GM19023 (cell line): ENCODE measurements at regions not wholly inside any gene's neighbourhood (a gene's known extent, or its start where the extent isn't known, plus 50 kb on each side); places are given as distances from the start of the nearest gene placed in this dataset.

Experiments
- ATAC-seq: cut with Tn5 transposase; IDR thresholded peaks from one replicate; pipeline ENCODE4 v1.9.1; 2021; ENCODE audit warnings: mild to moderate bottlenecking, moderate library complexity; ENCODE audit not compliant: unreplicated experiment

- ATAC-seq: no peak
Observed at GRCh38 chr1:218670875-218671274, 325.7 kb downstream of the TGFB2 start.

GRCh38 chr1:218671573-218671972 is 326.4 kb downstream of the TGFB2 start:
- ATAC-seq: no peak

- no peak for ATAC-seq
Observed at GRCh38 chr1:218673170-218673569, 328.0 kb downstream of the TGFB2 start.

DNA sequence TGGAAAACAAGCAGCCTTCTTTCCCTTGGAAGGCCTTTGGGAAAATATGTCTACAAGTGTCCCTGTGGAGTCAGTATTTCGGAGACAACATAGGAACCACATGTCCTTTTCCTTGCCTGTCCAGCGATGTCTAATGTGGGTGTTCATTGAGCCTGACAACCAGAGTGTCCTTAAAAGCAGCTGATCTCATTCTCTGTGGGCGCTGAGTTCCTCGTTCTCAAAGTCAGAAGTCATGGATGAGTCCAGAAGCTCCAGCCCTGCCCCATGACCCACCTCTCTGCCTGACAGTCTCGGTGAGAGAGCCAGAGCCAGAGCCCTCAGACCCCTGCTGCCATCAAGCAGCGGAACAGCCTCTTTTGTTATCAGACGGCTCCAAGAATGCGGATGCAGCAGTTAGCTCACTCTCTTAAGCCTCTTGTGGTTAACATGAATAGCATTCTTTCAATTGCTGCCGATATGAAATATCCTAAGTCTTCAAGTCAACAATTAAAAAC is 329.2 kb downstream of the TGFB2 start:
- ATAC-seq: no peak

DNA sequence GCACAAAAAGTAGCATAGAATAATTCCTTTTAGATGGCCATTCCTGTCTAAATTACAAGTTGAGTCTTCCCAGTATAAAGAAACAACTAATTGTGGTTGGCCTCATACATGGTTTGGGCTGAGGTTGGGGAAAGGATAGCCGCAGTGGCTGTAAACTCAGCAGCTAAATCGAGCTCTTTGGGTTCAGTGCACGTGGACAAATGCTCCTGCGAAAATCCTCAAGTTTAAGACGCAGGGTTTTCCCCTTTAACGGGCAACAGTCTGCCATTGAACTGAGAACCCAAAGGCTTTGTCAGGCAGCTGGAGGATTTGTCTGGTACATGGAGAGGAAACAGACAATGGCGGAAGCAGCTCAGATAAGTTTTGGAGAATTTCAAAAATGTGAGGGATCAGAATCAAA is 331.9 kb downstream of the TGFB2 start:
- no peak for ATAC-seq

DNA sequence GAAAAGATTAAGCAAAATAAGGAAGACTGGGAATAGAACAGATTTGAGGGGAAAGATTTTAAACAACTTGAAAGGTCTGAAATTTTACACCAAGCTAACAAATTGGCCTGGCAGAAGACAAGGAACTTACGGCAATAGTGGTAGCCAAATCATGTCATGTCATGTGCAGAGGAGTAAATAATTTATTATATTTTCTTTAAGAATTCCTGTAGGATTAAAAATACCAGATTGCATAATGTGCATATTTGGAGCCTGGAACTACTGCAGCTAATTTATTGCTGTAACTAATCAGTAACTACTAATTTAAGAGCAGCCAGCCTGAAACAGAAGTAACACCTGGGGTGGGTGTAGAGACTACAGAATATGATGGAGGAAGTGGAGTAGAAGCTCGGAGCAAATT is 334.3 kb downstream of the TGFB2 start:
- ATAC-seq: no peak

- no peak for ATAC-seq
Observed at GRCh38 chr1:218679988-218680748, 335.0 kb downstream of the TGFB2 start.

- ATAC-seq: no peak
Observed at GRCh38 chr1:218683242-218683641, 338.1 kb downstream of the TGFB2 start.

- no peak for ATAC-seq
Observed at GRCh38 chr1:218686258-218686657, 341.1 kb downstream of the TGFB2 start.

GRCh38 chr1:218686761-218687160 is 341.6 kb downstream of the TGFB2 start:
- no peak for ATAC-seq

GRCh38 chr1:218692808-218693207 is 347.7 kb downstream of the TGFB2 start:
- no peak for ATAC-seq

DNA sequence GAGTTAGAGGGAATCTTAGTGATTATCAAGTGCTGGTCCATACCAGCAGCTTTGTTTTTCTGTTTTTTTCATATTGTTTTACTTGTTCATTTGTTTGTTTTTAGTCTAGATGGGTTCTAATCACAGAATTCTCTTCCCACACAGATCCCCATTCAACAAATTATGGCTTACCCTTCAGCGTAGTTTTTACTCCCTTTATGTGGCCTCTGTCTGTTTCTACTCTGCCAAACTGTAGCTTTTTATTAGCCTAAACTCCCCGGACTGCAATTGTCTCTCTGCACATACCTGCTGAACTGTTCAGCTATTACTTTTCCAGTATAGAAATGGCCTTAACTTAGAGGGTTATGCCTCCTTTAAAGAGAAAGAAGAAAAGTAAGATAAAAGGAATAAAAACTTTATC is 348.5 kb downstream of the TGFB2 start:
- ATAC-seq: no peak

GRCh38 chr1:218694085-218694484 is 348.9 kb downstream of the TGFB2 start:
- no peak for ATAC-seq

DNA sequence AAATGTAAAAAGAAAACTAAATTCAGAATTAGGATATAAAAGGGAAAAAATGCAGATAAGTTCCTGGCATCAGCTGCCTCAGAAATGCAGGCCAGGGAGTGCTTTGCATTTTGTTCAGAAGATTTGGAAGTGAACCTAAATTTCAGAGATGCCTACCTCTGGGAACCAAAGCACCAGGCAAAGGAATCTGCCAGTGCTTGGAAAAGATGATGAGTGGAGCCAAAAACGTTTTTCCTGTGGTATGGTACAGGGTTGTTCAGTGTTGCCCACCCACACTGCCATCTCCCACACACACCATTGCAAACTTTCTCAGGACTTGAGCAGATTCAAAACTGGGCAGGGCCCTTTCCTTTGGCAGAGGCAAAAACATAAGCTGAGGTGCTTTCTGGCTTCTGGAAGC is 349.5 kb downstream of the TGFB2 start:
- no peak for ATAC-seq

- ATAC-seq: no peak
Observed at GRCh38 chr1:218695525-218695924, 350.4 kb downstream of the TGFB2 start.

GRCh38 chr1:218698141-218698540 is 353.0 kb downstream of the TGFB2 start:
- ATAC-seq: no peak

GRCh38 chr1:218699421-218699820 is 354.3 kb downstream of the TGFB2 start:
- no peak for ATAC-seq

- ATAC-seq: no peak
Observed at GRCh38 chr1:218699865-218700264, 354.7 kb downstream of the TGFB2 start.

DNA sequence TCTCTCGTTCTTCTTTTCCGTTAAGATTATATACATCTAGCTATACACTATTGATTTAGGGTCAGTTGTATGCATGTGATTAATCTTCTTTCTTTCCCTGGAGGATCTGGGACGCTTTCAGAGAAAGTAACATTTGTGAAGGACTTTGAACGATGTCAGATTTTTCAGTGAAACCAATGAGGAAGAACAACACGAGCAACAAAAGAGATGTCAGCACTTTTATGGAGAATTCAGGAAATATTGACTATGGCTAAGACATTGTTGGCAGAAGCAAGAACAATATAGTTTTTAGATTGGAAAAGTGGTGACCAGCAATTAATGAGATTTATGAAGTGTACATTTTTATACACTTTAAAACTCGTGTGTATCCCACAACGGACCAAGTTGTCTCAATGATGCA is 355.5 kb downstream of the TGFB2 start:
- no peak for ATAC-seq

GRCh38 chr1:218701131-218701530 is 356.0 kb downstream of the TGFB2 start:
- ATAC-seq: no peak

GRCh38 chr1:218702775-218703174 is 357.6 kb downstream of the TGFB2 start:
- no peak for ATAC-seq

GRCh38 chr1:218703836-218704235 is 358.7 kb downstream of the TGFB2 start:
- ATAC-seq: no peak

- no peak for ATAC-seq
Observed at GRCh38 chr1:218705391-218705790, 360.3 kb downstream of the TGFB2 start.
